ENCODE measurements at regions not wholly inside any gene's neighbourhood (a gene's known extent, or its start where the extent isn't known, plus 50 kb on each side); places are given as distances from the start of the nearest gene placed in this dataset.
A peak's percentile ranks its signal among the peaks of the same experiment; 100 is the strongest.
"Not testable (repeated sequence)": the region's sequence is repeated elsewhere in the genome, so short reads cannot be mapped to it uniquely, and the experiment has no call there.

- no peak for DNase-seq
- intact Hi-C loops (cut with DNase I): no loop called here
Observed at GRCh38 chr4:71204056-71204455, 134.8 kb upstream of the SLC4A4 start.

DNA sequence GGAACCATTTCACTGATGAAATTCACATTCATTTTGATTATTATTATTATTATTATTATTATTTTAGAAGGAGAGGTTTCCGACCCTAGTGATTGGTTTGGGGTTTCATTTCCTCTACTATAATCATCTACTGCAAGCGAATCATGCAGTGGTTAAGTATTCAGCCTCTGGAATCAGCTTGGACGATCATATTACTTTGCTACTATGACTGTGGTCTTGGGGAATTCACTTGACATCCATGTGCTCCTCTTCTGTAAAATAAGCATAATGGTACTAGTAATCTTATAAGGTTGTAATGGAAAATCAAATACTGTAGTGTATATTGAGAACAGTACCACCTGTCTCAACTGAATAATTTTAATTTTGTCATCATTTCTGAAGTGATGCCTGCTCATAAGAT, 132.1 kb upstream of the SLC4A4 start:
- DNase-seq: no peak
- intact Hi-C loops (cut with DNase I): no loop called here

DNA sequence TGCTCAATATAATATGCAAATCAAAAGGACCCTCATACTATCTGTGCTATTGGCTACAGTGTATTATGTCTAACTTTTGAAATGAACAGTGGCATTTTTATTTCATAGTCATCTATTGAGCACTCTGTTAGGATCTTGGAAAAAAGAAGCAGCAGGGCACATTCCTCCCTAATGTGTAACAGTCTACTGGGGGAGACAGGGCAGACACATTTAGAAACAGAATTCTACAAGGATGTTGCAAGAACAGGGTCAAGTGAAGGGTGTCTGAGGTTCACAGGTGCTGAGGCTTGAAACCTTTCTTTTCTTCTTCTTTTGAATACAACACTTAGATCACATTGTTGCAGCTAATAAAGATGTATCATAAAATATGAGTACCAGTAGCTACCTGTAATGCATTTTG, 129.7 kb upstream of the SLC4A4 start:
- intact Hi-C loops (cut with DNase I): no loop called here
- no peak for DNase-seq

DNA sequence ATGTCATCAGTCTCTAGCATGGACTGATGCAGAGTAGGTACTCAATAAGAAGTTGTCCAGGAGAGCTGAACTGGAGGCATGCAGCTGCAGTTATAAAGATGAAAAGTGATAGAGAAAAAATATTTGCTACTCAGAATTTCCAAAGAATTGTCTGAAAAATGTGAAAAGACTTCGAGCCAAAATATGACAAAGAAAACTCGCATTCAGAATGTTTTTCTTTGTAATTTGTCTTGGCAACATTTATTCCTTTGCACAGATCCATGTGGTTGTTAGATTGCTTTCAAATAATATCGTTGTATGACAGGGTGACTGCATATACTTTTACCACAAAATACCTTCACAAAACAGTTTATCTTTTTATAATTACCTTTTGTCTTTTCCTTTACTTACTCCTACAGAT, 128.0 kb upstream of the SLC4A4 start:
- intact Hi-C loops (cut with DNase I): no loop called here
- DNase-seq: no peak

DNA sequence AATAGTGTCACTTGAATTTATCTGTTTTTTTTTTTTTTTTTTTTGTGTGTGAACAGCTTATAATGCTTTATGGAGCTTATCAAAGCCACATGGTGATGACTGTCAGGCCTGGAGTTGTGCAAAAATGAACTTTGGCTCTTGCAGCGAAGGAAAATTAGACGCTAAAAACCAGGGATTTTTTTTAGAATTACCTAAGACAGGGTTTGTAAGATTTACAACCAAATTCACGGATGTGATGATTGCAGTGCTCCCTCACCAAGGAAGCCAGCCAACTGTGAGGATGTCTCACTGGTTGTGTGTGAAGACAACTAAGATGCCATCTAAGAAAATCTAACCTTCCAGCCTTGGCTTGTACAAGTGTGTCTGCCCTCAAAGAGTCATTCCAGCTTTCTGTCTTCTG, 127.1 kb upstream of the SLC4A4 start:
- DNase-seq: no peak
- intact Hi-C loops (cut with DNase I): no loop called here

GRCh38 chr4:71212216-71212615, 126.6 kb upstream of the SLC4A4 start:
- DNase-seq: no peak
- intact Hi-C loops (cut with DNase I): no loop called here

GRCh38 chr4:71214578-71214977, 124.2 kb upstream of the SLC4A4 start:
- intact Hi-C loops (cut with DNase I): no loop called here

DNA sequence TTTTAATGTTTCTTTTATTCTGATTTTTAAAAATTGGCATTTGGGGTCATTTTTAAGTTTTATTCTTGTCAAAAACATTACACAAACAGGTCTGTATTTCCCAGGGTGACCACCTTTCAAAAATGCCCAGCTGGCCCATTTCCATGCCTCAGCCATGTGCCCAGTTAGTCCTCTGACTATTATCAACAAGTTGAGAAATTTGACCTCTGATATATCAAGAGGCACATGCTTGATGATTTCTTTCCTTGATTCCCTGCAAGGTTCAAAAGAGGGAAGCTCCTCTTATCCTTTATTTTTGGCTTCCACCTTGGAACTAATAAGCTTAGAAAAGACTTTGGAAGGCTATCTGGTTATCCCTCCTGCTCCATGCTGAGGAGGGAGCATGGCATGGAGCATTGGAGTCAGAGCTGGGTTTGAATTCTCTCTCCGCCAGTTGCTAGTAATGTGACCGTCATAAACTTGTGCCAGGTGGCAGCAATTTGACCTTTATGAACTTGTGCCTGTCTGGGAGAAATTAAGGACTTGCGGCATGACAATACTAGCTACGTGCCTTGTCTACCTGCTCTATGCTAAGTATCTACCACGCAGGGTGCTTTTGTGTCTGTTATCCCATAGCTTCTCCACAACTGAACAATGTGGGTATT, 122.4 kb upstream of the SLC4A4 start:
- intact Hi-C loops (cut with DNase I): no loop called here
- no peak for DNase-seq

More at GRCh38 chr4:71214578-71214977, 124.2 kb upstream of the SLC4A4 start:
- DNase-seq: no peak

GRCh38 chr4:71217688-71218087, 121.1 kb upstream of the SLC4A4 start:
- DNase-seq: no peak

DNA sequence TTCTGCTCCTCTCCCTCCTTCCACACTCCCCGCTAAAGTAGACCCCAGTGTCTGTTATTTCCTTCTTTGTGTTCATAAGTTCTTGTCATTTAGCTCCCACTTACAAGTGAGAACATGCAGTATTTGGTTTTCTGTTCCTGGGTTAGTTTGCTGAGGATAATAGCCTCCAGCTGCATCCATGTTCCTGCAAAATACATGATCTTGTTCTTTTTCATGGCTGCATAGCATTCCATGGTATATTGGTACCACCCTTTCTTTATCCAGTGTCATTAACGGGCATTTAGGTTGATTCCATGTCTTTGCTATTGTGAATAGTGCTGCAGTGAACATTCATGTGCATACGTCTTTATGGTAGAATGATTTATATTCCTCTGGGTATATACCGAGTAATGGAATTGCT, 118.0 kb upstream of the SLC4A4 start:
- DNase-seq; intact Hi-C loops (cut with DNase I): not testable (repeated sequence)

More at GRCh38 chr4:71217688-71218087, 121.1 kb upstream of the SLC4A4 start:
- intact Hi-C loops (cut with DNase I): no loop called here

GRCh38 chr4:71221510-71222466, 117.0 kb upstream of the SLC4A4 start:
- DNase-seq: no peak
- intact Hi-C loops (cut with DNase I): no loop called here

DNA sequence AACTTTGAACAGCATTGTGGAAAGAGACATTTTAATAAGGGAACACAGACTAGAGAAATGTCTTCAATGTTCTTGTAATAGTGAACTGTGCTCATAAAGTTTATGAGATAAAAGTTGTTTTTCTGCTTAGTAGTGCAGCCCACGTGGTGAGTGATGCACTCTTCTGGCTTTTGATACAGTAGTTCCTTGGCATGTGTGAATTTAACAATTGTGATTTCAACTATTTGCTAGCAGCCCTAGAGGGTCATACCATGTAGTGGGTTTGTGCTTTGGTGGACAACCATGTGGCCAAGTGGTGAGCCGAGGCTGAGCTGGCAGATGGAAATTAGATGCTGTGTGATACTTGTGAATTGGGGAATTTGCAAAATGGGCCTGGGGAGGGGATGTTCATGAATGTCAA, 116.2 kb upstream of the SLC4A4 start:
- intact Hi-C loops (cut with DNase I): no loop called here
- DNase-seq: no peak

GRCh38 chr4:71229477-71230270, 109.1 kb upstream of the SLC4A4 start:
- intact Hi-C loops (cut with DNase I): loop anchor here (1.0 to 5.0 kb wide), 2 partner anchors 323 to 484 kb away; no protein-coding TSS in a partner anchor
- DNase-seq: peak in 6 of 10 donors; percentile 27 to 92 (median 53)

DNA sequence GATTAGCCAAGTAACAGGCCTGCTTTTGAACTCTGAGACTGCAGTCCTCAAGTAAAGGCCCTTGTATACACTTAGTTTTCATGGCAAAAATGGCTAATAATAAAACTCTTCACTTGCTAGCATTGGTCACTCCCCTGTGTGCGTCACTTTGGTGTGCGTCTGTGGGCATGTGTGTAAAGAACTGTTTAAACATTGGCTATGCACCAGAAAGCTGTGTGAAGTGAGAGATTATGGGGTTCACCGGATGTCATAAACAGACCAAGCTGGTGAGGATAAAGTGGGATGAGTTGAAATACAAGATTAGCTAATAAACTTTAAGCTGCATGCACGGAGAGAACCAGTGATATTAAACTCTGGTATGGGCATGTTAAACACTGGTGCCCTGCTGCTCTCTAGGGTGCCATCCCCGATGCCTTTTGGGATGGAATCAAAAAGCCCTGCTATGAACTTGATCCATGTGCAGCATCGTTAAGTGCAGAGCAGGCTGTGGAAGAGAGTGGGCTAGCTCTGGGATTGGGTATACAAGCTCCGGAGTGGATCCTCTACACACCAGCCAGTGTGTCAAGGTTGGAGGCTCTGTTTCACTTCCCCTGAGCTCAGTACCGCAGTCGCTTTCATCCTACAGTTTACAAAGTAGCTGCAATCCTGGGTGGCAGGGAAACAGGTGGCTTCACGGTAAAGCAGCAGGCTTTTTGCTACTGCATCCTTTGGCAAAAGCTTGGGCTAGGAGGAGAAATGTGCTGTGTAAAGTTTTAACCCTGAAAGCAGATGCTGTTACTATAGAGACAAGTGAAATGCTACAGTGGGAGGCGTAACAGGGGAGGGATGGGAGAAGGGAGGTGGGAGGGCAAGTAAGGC, 108.3 kb upstream of the SLC4A4 start:
- intact Hi-C loops (cut with DNase I): no loop called here
- no peak for DNase-seq

DNA sequence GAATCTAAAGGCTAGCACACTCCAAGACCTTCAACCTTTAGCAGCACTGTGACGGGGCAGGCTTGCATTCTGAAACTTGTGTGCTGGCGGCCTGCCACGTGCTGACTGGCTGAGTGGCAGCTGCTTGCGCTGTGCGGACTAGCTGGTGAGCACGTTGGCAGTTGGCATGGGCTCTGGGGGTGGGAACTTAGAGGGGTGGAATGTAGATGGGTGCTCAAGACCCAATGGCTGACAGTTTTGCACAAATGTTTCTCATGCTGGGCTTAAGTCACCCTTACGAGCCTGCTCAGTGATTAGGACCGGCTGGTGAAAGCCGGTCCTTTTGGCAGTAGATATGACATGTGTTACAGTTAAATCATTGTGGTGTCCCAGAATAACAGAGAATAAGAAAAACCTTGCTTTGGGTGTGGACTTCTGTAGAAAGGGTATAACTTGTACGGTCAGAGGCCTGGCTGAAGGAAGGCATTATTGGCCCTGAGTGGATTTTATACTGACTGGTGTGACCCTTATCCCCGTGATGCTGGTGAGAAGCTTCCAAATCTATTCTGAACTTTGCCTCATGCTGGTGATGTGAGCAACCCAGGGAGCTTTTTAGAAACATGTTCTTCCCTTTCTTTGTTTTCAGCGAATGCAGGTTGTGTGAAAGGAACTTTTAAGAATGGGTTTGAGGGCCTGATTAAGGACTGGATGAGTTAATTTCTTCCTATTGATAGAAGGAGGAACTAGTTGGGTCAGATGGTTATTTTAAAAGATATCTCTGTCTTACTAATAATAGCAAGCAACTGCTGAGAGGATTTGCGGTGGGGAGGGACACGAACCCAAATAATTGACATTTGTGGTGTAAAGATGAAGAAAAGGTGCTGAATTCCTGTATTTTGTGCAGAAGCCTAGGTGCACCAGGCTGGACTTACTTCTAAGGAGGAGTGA, 107.4 kb upstream of the SLC4A4 start:
- DNase-seq: peak in 9 of 10 donors; percentile 49 to 93 (median 70)
- intact Hi-C loops (cut with DNase I): no loop called here

DNA sequence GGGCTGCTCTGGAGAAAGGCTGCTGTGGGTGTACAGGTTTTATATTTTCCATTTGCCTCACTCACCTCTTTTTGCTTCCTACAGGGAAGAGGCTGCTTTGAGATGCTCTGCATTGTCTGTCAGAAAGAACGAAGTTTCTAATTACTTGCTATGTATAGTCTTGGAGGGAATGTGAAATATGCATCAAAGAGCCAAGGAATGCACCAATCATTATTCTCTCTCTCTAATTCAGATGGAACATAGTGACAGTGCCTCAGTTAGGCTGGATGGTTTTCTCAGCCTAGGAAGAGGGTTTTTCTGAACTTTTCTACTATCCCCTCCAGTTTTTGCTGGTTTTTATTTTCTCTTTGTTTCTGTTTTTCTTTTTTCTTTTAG, 106.8 kb upstream of the SLC4A4 start:
- intact Hi-C loops (cut with DNase I): no loop called here
- DNase-seq: no peak

DNA sequence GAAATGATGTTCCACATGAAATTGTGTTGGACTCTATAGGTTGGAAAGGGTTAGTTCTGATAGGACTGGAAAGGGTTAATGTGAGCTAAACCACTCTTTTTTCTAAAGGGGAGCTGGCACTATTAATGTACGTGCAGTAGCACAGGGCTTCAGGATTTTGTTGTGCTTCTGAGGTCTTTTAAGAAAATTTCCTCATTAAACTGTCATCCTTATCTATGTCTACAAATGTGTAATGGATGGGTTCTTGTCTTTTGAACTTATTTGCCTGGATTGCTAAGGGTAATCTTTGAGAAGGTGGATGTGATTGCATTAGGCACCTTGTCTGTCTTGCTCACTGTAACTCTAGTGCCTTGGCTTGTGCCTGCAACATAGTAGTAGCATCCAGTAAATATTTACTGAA, 106.0 kb upstream of the SLC4A4 start:
- no peak for DNase-seq
- intact Hi-C loops (cut with DNase I): no loop called here

- peak in 5 of 10 donors; percentile 35 to 82 (median 39) for DNase-seq
- intact Hi-C loops (cut with DNase I): no loop called here
Observed at GRCh38 chr4:71235311-71236201, 103.3 kb upstream of the SLC4A4 start.

Data from posterior cingulate gyrus (tissue), 11 donors.